ENCODE measurements at regions not wholly inside any gene's neighbourhood (a gene's known extent, or its start where the extent isn't known, plus 50 kb on each side); places are given as distances from the start of the nearest gene placed in this dataset.

GRCh38 chr22:47250995-47251765 is 488.7 kb downstream of the TBC1D22A start:
- no peak overlapping the region for H3K4me3 ChIP-seq (ENCODE audit: low read length)
- H3K27me3 ChIP-seq (ENCODE audit: insufficient read depth, low read length): no peaks in the 10 kb centered on the region
- H3K9me3 ChIP-seq (ENCODE audit: low read depth, low read length): no peaks in the 10 kb centered on the region
- no peaks in the 10 kb centered on the region for H3K4me1 ChIP-seq (ENCODE audit: insufficient read depth, low read length)

- H3K9me3 ChIP-seq (ENCODE audit: low read depth, low read length): no peaks in the 10 kb centered on the region
- H3K4me1 ChIP-seq (ENCODE audit: insufficient read depth, low read length): no peaks in the 10 kb centered on the region
- H3K4me3 ChIP-seq (ENCODE audit: low read length): no peak overlapping the region
- H3K27me3 ChIP-seq (ENCODE audit: insufficient read depth, low read length): no peaks in the 10 kb centered on the region
Measured at GRCh38 chr22:47249370-47249928, 487.0 kb downstream of the TBC1D22A start.

DNA sequence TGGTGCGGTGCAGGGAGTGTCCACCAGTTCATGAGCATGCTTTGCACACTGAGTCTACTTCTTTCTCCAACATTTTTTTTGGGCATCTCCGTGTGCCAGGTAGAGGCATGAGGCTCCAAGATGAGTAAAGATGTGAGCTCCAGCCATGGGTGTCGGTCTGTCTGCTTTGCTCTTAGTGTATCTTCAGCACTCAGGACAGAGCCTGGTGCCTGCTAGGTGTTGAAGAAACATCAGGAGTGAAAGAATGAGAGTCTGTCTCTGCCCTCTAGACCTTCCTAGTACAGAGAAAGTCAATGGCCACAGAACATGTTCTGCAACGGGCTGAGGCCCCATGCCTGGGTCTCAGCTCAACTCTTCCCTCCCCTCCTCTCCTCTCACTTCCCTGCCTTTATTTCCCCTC is 486.5 kb downstream of the TBC1D22A start:
- no peaks in the 10 kb centered on the region for H3K4me1 ChIP-seq (ENCODE audit: insufficient read depth, low read length)
- H3K27me3 ChIP-seq (ENCODE audit: insufficient read depth, low read length): no peaks in the 10 kb centered on the region
- no peaks in the 10 kb centered on the region for H3K9me3 ChIP-seq (ENCODE audit: low read depth, low read length)
- no peak overlapping the region for H3K4me3 ChIP-seq (ENCODE audit: low read length)

GRCh38 chr22:47247579-47248240 is 485.3 kb downstream of the TBC1D22A start:
- Histone ChIP-seq H3K9me3 (ENCODE audit: low read depth, low read length) (no peaks in the 10 kb centered on the region), H3K27me3 (ENCODE audit: insufficient read depth, low read length) (no peaks in the 10 kb centered on the region), H3K4me3 (ENCODE audit: low read length) (no peak overlapping the region), H3K4me1 (ENCODE audit: insufficient read depth, low read length) (no peaks in the 10 kb centered on the region)

DNA sequence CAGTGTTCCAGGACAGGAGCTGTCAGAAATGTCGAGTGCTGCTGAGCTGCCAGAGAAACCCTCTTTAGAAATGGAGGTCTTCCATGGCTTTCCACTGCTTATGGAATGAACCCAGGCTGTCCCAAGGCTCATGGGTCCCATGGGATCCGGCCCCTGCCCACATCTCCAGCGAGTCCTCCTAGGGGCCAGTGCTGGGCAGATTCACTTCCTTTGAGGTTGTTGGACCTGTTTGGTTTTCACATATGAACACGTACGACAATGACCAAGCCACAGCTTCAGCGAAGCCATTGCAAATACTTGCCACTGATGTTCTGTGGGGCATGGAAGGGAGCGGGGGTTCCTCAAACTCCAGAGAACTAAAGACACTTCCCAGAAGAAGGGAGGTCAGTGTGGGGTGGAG is 483.3 kb downstream of the TBC1D22A start:
- no peaks in the 10 kb centered on the region for H3K4me1 ChIP-seq (ENCODE audit: insufficient read depth, low read length)
- no peaks in the 10 kb centered on the region for H3K9me3 ChIP-seq (ENCODE audit: low read depth, low read length)

DNA sequence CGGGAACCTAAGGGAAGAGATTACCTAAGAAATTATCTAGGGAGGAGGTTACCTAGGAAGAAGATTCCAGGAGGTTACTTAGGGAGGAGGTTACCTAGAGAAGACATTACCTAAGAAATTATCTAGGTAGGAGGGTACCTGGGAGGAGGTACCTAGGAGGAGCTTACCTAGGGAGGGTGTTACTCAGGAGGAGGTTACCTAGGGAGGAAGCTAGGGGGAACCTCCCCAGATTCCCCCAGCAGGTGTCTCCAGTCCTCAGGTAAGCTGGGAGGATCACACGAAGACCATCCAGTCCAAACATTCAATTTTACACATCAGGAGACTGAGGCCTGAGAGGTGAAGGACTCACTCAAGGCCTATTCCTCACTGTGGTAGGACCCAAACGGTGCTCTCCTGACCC is 482.8 kb downstream of the TBC1D22A start:
- H3K4me3 ChIP-seq (ENCODE audit: low read length): no peak overlapping the region
- H3K27me3 ChIP-seq (ENCODE audit: insufficient read depth, low read length): no peaks in the 10 kb centered on the region
- H3K4me1 ChIP-seq (ENCODE audit: insufficient read depth, low read length): no peaks in the 10 kb centered on the region
- H3K9me3 ChIP-seq (ENCODE audit: low read depth, low read length): no peaks in the 10 kb centered on the region

More for the DNA sequence above, 483.3 kb downstream of the TBC1D22A start:
- Histone ChIP-seq H3K27me3 (ENCODE audit: insufficient read depth, low read length) (no peaks in the 10 kb centered on the region), H3K4me3 (ENCODE audit: low read length) (no peak overlapping the region)

DNA sequence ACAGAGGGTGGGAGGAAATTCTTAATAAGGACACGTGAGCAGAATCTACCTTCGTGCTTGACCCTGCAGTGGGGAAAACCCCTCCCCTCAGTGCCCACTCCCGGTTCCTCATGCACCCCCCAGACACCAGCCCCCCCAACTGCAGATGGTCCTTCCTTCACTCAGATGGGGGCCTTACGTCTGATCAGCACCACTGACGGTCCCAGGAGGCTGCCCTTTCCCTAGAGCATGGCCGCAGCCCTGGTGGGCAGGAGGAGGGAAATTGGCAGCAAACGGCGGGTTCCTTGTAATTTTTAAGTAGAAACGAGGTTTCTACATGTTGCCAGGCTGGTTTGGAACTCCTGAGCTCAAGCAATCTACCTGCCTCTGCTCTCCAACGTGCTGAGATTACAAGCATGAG is 477.7 kb downstream of the TBC1D22A start:
- no peaks in the 10 kb centered on the region for H3K4me1 ChIP-seq (ENCODE audit: insufficient read depth, low read length)
- no peaks in the 10 kb centered on the region for H3K27me3 ChIP-seq (ENCODE audit: insufficient read depth, low read length)
- H3K4me3 ChIP-seq (ENCODE audit: low read length): no peak overlapping the region
- H3K9me3 ChIP-seq (ENCODE audit: low read depth, low read length): no peaks in the 10 kb centered on the region

GRCh38 chr22:47239474-47239860 is 477.0 kb downstream of the TBC1D22A start:
- Histone ChIP-seq H3K4me1 (ENCODE audit: insufficient read depth, low read length) (no peaks in the 10 kb centered on the region), H3K27me3 (ENCODE audit: insufficient read depth, low read length) (no peaks in the 10 kb centered on the region), H3K9me3 (ENCODE audit: low read depth, low read length) (no peaks in the 10 kb centered on the region), H3K4me3 (ENCODE audit: low read length) (no peak overlapping the region)

GRCh38 chr22:47238690-47239473 is 476.4 kb downstream of the TBC1D22A start:
- H3K4me3 ChIP-seq (ENCODE audit: low read length): no peak overlapping the region
- H3K4me1 ChIP-seq (ENCODE audit: insufficient read depth, low read length): no peaks in the 10 kb centered on the region
- no peaks in the 10 kb centered on the region for H3K27me3 ChIP-seq (ENCODE audit: insufficient read depth, low read length)
- no peaks in the 10 kb centered on the region for H3K9me3 ChIP-seq (ENCODE audit: low read depth, low read length)

DNA sequence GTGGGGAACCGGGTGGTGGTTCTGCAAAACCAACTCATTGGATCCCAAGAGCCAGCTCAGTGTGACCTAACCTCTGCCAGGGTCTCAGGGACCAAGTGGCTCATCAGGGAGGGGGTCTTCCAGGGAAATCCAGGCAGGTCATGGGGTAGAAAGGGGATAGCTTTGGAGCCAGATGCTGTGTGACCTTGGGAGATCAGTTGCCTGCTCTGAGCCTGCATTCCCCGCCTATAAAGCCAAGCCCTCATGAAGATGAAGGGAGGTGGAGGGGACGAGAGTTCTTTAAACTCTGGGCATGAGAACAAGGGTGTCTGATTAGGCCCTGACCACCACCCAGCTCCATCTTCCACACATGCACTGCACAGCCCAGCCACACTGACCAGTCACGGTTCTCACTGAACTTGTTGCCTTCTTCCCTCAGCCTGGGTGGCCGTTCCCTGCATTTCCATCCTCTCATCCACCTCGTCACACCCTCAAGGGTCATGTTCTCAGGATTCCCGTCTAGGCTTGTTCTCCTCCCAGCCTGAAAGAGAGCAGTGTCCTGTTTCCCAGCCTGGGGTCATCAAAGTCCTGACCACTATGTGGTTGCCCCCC is 475.5 kb downstream of the TBC1D22A start:
- H3K27me3 ChIP-seq (ENCODE audit: insufficient read depth, low read length): no peaks in the 10 kb centered on the region
- H3K4me1 ChIP-seq (ENCODE audit: insufficient read depth, low read length): no peaks in the 10 kb centered on the region
- H3K9me3 ChIP-seq (ENCODE audit: low read depth, low read length): no peaks in the 10 kb centered on the region
- no peak overlapping the region for H3K4me3 ChIP-seq (ENCODE audit: low read length)

DNA sequence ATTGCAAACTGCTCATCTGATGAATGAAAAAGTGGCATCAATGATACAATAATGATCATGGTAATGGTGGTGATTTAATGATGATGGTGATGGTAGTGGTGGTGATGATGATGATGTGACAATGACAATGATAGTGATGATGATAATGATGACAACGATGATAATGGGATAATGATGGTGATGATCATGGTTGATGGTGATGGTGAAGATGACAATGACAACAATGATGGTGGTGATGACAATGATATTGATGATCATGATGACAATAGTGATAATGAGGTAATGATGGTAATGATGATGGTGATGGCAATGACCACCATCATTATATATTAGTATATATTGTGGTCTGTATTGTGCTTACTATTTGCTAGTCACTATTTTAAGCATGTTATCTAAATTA is 474.3 kb downstream of the TBC1D22A start:
- Histone ChIP-seq H3K9me3 (ENCODE audit: low read depth, low read length) (no peaks in the 10 kb centered on the region), H3K4me1 (ENCODE audit: insufficient read depth, low read length) (no peaks in the 10 kb centered on the region), H3K27me3 (ENCODE audit: insufficient read depth, low read length) (no peaks in the 10 kb centered on the region), H3K4me3 (ENCODE audit: low read length) (no peak overlapping the region)

- H3K9me3 ChIP-seq (ENCODE audit: low read depth, low read length): no peaks in the 10 kb centered on the region
- H3K27me3 ChIP-seq (ENCODE audit: insufficient read depth, low read length): no peaks in the 10 kb centered on the region
- no peak overlapping the region for H3K4me3 ChIP-seq (ENCODE audit: low read length)
- H3K4me1 ChIP-seq (ENCODE audit: insufficient read depth, low read length): no peaks in the 10 kb centered on the region
Measured at GRCh38 chr22:47236161-47236560, 473.7 kb downstream of the TBC1D22A start.

- H3K9me3 ChIP-seq (ENCODE audit: low read depth, low read length): no peaks in the 10 kb centered on the region
- no peaks in the 10 kb centered on the region for H3K27me3 ChIP-seq (ENCODE audit: insufficient read depth, low read length)
- H3K4me1 ChIP-seq (ENCODE audit: insufficient read depth, low read length): no peaks in the 10 kb centered on the region
- no peak overlapping the region for H3K4me3 ChIP-seq (ENCODE audit: low read length)
Measured at GRCh38 chr22:47233316-47234243, 471.1 kb downstream of the TBC1D22A start.

DNA sequence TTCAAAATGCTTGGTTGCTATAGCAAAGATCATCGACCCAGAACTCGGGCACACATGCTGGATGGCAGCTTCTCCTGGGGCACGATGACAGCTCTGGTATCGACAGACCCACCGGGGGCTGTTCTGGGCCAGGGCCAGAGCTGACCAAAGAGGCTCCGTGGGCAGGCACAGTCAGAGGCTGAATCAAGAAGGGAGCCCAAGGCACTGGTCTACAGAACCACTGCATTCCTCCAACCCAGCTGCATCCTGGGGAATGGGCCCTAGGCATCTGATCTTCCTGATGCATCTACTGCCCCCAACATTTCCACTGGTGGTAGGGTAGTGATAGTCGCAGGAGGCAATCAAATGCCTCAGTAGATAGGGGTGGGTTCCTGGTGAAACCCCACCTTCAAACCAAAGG is 470.3 kb downstream of the TBC1D22A start:
- Histone ChIP-seq H3K4me3 (ENCODE audit: low read length) (no peak overlapping the region), H3K4me1 (ENCODE audit: insufficient read depth, low read length) (no peaks in the 10 kb centered on the region), H3K27me3 (ENCODE audit: insufficient read depth, low read length) (no peaks in the 10 kb centered on the region), H3K9me3 (ENCODE audit: low read depth, low read length) (no peaks in the 10 kb centered on the region)

Data from mononuclear cell (primary cell).